Thyroid gland (tissue), 4 donors: ENCODE measurements at regions not wholly inside any gene's neighbourhood (a gene's known extent, or its start where the extent isn't known, plus 50 kb on each side); places are given as distances from the start of the nearest gene placed in this dataset.
A peak's percentile ranks its signal among the peaks of the same experiment; 100 is the strongest.

Experiments used
- DNase-seq, 2 donors: peaks; one replicate each; pipeline ENCODE4 v3.0.0-alpha.2; 2019
- H3K27ac ChIP-seq, 3 donors: fragments of 200-600 bp; sonication (generic); 1 replicate in 2 of 3; 2 replicates in 1 of 3; pipeline ENCODE4 v1.5.1; 2016 to 2019; ENCODE audit warnings: mild to moderate bottlenecking in 1 of 3, moderate library complexity in 1 of 3
- H3K27me3 ChIP-seq: fragments of 200-600 bp; sonication (generic); one replicate; pipeline ENCODE4 v1.5.1; 2019
- H3K36me3 ChIP-seq, 2 donors: fragments of 200-600 bp; sonication (generic); one replicate each; pipeline ENCODE4 v1.5.1; 2016 to 2019
- H3K4me1 ChIP-seq, 2 donors: fragments of 200-600 bp; sonication (generic); one replicate each; pipeline ENCODE4 v1.5.1; 2017 to 2019
- H3K4me3 ChIP-seq, 3 donors: fragments of 200-600 bp; sonication (generic); replicated peaks in 1 of 3; 1 replicate in 2 of 3; 2 replicates in 1 of 3; pipeline ENCODE4 v1.5.1; 2016; ENCODE audit warnings: mild to moderate bottlenecking in 1 of 3
- H3K9me3 ChIP-seq: fragments of 200-600 bp; sonication (generic); one replicate; pipeline ENCODE4 v1.5.1; 2017
- CTCF ChIP-seq, 6 experiments: fragments of 200-600 bp in 3 of 6; fragments of 450-650 bp in 3 of 6; sonication (generic) in 3 of 6; IDR thresholded peaks; one replicate each; pipeline ENCODE4 v1.5.1; 2016 to 2019; ENCODE audit warnings: antibody characterized with exemption in 6 of 6, mild to moderate bottlenecking in 2 of 6, inconsistent platforms in 1 of 6, moderate library complexity in 1 of 6
- POLR2A ChIP-seq, 2 donors: fragments of 450-650 bp; IDR thresholded peaks; one replicate each; pipeline ENCODE4 v1.6.1; 2017; ENCODE audit warnings: antibody characterized with exemption in 2 of 2, mild to moderate bottlenecking in 2 of 2, moderate library complexity in 1 of 2
- WGBS, 2 donors: methylation state at CpG; one replicate each; pipeline ENCODE4 v1.1.5; 2017; 5-methylcytosine and 5-hydroxymethylcytosine counted together
- intact Hi-C: fragments of 100-400 bp; cut with DNase I; formaldehyde crosslinking; loops from one replicate; pipeline ENCODE4 v1.15.1; 2023

GRCh38 chr14:48417715-48418500 is 742.5 kb upstream of the MDGA2 start:
- no peak for DNase-seq
- intact Hi-C loops: no loop called here
- no peaks in the 10 kb centered on the region for H3K4me1 ChIP-seq
- H3K27ac ChIP-seq: no peak overlapping the region
- 97 to 100% methylated on average over 3 of the region's 4 CpGs for WGBS, 2 donors
- TF ChIP-seq CTCF (IDR thresholded peaks at IDR 0.05): no peak
- H3K4me3 ChIP-seq: no peak overlapping the region
- H3K36me3 ChIP-seq: no peaks in the 10 kb centered on the region
- H3K9me3 ChIP-seq: no peaks in the 10 kb centered on the region
- no peaks in the 10 kb centered on the region for H3K27me3 ChIP-seq

GRCh38 chr14:48401321-48401720 is 725.9 kb upstream of the MDGA2 start:
- Histone ChIP-seq H3K9me3 (no peaks in the 10 kb centered on the region), H3K4me1 (no peaks in the 10 kb centered on the region), H3K36me3 (no peaks in the 10 kb centered on the region), H3K27ac (no peak overlapping the region), H3K27me3 (no peaks in the 10 kb centered on the region), H3K4me3 (no peak overlapping the region)
- intact Hi-C loops: no loop called here
- TF ChIP-seq CTCF (IDR thresholded peaks at IDR 0.05) (no peak), POLR2A (IDR thresholded peaks at IDR 0.05) (no peak)
- WGBS, 2 donors: 71 to 78% methylated on average over 1 of the region's 1 CpG
- DNase-seq: no peak

- TF ChIP-seq POLR2A (IDR thresholded peaks at IDR 0.05) (no peak), CTCF (IDR thresholded peaks at IDR 0.05) (peak; percentile 33 to 79 (median 60))
- intact Hi-C loops: loop anchor here (5.0 kb wide), 1 partner anchor 481 kb away; no protein-coding TSS in a partner anchor
Observed at GRCh38 chr14:48398675-48399282, 723.4 kb upstream of the MDGA2 start.

GRCh38 chr14:48391661-48392060 is 716.3 kb upstream of the MDGA2 start:
- intact Hi-C loops: no loop called here
- no peaks in the 10 kb centered on the region for H3K9me3 ChIP-seq
- H3K27me3 ChIP-seq: no peaks in the 10 kb centered on the region
- H3K4me1 ChIP-seq: no peaks in the 10 kb centered on the region
- no peak for DNase-seq
- no peak overlapping the region for H3K4me3 ChIP-seq
- 55 to 60% methylated on average over 5 of the region's 5 CpGs for WGBS, 2 donors
- TF ChIP-seq POLR2A (IDR thresholded peaks at IDR 0.05) (no peak), CTCF (IDR thresholded peaks at IDR 0.05) (no peak)
- no peaks in the 10 kb centered on the region for H3K36me3 ChIP-seq
- no peak overlapping the region for H3K27ac ChIP-seq

More at GRCh38 chr14:48398675-48399282, 723.4 kb upstream of the MDGA2 start:
- Histone ChIP-seq H3K27me3 (no peaks in the 10 kb centered on the region), H3K27ac (no peak overlapping the region), H3K9me3 (no peaks in the 10 kb centered on the region), H3K4me3 (no peak overlapping the region), H3K36me3 (no peaks in the 10 kb centered on the region), H3K4me1 (no peaks in the 10 kb centered on the region)
- no peak for DNase-seq
- WGBS, 2 donors: 51 to 56% methylated on average over 2 of the region's 2 CpGs

- TF ChIP-seq CTCF (IDR thresholded peaks at IDR 0.05) (no peak), POLR2A (IDR thresholded peaks at IDR 0.05) (no peak)
- no peak for DNase-seq
Observed at GRCh38 chr14:48390346-48390745, 714.9 kb upstream of the MDGA2 start.

More at GRCh38 chr14:48390346-48390745, 714.9 kb upstream of the MDGA2 start:
- no peak overlapping the region for H3K4me3 ChIP-seq
- 84 to 85% methylated on average over 2 of the region's 2 CpGs for WGBS, 2 donors
- intact Hi-C loops: no loop called here
- H3K27ac ChIP-seq: no peak overlapping the region
- no peaks in the 10 kb centered on the region for H3K4me1 ChIP-seq
- no peaks in the 10 kb centered on the region for H3K27me3 ChIP-seq
- no peaks in the 10 kb centered on the region for H3K9me3 ChIP-seq
- H3K36me3 ChIP-seq: no peaks in the 10 kb centered on the region
